ENCODE measurements at regions not wholly inside any gene's neighbourhood (a gene's known extent, or its start where the extent isn't known, plus 50 kb on each side); places are given as distances from the start of the nearest gene placed in this dataset.

DNA sequence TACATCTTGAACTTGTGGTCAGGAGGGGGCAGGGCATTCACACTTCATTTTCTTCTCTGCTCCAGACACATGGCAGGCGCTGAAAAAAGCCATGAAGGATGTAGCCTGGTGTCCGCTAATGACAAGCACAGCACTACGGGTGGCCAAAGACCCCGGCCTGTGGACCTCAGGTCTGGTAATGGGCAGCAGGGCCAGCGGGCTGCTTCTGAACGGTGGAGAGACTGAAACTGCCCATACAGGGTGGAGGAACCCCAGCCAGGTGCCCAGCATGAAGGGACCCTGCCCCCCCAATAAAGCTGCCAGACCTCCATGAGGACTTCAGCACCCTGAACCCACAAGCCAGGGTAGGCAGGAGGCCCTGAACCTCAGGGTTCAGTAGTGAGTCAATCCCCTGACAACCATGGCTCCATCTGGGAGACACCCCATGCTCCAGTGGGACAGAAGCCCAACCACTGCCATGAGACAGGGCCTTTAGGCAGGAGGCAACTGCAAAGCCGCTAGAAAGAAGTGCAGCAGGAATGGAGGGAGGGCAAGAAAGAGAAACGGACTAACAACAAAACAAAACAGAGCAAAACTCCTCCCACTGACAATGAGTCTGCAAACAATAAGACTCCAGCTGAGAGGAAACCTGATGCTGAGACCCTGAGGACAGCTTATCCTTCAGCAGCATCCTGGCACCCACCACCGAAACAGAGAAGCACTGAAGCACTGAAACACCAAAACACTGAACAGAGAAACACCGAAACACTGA is 140.2 kb upstream of the PPP2R2D start (continued):
- TF ChIP-seq, protein P1, sequence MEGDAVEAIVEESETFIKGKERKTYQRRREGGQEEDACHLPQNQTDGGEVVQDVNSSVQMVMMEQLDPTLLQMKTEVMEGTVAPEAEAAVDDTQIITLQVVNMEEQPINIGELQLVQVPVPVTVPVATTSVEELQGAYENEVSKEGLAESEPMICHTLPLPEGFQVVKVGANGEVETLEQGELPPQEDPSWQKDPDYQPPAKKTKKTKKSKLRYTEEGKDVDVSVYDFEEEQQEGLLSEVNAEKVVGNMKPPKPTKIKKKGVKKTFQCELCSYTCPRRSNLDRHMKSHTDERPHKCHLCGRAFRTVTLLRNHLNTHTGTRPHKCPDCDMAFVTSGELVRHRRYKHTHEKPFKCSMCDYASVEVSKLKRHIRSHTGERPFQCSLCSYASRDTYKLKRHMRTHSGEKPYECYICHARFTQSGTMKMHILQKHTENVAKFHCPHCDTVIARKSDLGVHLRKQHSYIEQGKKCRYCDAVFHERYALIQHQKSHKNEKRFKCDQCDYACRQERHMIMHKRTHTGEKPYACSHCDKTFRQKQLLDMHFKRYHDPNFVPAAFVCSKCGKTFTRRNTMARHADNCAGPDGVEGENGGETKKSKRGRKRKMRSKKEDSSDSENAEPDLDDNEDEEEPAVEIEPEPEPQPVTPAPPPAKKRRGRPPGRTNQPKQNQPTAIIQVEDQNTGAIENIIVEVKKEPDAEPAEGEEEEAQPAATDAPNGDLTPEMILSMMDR (IDR thresholded peaks at IDR 0.05 in 2 of 3, conservative IDR thresholded peaks at IDR 0.05 in 1 of 3; ENCODE audit: control insufficient read depth in 2 of 3, extremely low read depth in 1 of 3, insufficient read depth in 1 of 3, low read depth in 3 of 3, low read length in 3 of 3), result no peak
- TF ChIP-seq MXI1 (IDR thresholded peaks at IDR 0.05; ENCODE audit: low read depth, low read length) (no peak), HDAC6 (IDR thresholded peaks at IDR 0.05; ENCODE audit: unreplicated experiment) (no peak), MTA3 (IDR thresholded peaks at IDR 0.05; ENCODE audit: borderline replicate concordance, low read length) (no peak), SRF (IDR thresholded peaks at IDR 0.05; ENCODE audit: low read depth in 2 of 2, low read length in 2 of 2) (no peak), USF2 (IDR thresholded peaks at IDR 0.05; ENCODE audit: borderline replicate concordance, low read depth, low read length) (no peak), STAT3 (IDR thresholded peaks at IDR 0.05; ENCODE audit: low read depth, low read length) (no peak)
- TF ChIP-seq, protein P2, sequence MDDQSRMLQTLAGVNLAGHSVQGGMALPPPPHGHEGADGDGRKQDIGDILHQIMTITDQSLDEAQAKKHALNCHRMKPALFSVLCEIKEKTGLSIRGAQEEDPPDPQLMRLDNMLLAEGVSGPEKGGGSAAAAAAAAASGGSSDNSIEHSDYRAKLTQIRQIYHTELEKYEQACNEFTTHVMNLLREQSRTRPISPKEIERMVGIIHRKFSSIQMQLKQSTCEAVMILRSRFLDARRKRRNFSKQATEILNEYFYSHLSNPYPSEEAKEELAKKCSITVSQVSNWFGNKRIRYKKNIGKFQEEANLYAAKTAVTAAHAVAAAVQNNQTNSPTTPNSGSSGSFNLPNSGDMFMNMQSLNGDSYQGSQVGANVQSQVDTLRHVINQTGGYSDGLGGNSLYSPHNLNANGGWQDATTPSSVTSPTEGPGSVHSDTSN (IDR thresholded peaks at IDR 0.05; ENCODE audit: insufficient replicate concordance, low read depth, low read length), result no peak
